Kidney tubule cell (primary cell): ENCODE measurements at regions not wholly inside any gene's neighbourhood (a gene's known extent, or its start where the extent isn't known, plus 50 kb on each side); places are given as distances from the start of the nearest gene placed in this dataset.
"Not testable (repeated sequence)": the region's sequence is repeated elsewhere in the genome, so short reads cannot be mapped to it uniquely, and the experiment has no call there.

ENCODE experiments used
- DNase-seq: peaks from one replicate; pipeline ENCODE4 v3.0.0-alpha.2; 2018; ENCODE audit warnings: low spot score

DNA sequence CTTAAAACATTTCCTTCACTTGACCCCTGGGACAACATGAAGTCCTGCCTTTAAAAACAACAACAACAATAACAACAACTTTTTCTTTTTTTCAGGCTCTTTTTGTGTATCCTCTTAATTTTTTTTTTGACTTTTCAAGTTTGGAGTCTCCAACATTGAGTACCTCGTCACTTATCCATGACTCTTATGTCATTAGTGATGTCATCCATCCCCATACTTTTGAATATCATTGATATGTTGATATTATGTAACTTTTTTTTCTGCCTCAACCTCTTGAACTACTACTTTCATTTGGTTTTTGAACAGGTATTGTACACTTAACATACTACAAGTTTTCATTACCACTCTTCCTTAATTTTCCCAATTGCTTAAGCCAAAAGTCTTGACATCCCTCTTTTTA, 143.0 kb upstream of the ATXN7L3B start:
- DNase-seq: no peak

DNA sequence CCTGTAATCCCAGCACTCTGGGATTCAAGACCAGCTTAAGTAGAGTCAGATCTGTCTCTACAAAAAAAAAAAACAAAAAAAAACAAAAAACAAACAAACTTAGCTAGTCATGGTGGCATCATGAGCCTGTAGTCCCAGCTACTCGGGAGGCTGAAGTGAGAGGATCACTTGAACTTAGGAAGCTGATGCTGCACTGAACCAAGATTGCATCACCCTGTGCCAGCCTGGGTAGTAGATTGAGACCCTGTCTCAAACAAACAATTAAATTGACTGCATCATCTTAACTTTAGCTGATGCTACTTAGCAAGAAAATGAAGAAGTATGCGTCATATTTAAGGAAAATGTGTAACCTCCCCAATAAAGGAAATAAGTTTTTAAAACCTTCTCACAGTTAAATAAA, 136.6 kb upstream of the ATXN7L3B start:
- no peak for DNase-seq

- no peak for DNase-seq
Observed at GRCh38 chr12:74401966-74402365, 135.7 kb upstream of the ATXN7L3B start.

- DNase-seq: not testable (repeated sequence)
Observed at GRCh38 chr12:74403221-74403470, 134.5 kb upstream of the ATXN7L3B start.

DNA sequence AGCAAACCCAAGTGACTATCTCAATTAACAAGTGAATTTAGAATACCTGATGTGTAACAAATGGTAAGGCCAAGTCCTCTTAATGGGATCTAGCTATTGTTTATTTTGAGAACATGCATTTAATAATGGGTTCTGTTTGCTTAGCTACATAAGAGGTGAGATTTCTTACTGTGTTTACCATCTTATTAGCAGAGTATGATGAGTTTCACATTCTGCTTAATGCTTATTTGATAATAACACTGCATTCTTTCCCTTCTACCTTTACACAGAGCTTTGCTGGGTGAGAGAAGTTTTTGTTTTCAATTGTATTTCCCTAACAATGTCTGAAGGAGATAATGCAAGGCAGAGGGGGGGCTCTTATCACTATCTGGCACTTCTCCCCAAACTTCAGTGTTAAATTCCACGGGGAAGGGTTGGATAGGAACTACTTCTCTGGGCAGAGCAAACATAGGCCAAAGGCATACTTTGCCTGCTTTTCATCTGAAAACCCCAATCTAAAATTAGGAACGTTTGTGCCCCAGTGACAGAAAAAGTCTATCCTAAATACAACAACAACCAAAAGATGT, 129.0 kb upstream of the ATXN7L3B start:
- no peak for DNase-seq

GRCh38 chr12:74412606-74413230, 124.9 kb upstream of the ATXN7L3B start:
- DNase-seq: peak; percentile 40

GRCh38 chr12:74415633-74416032, 122.0 kb upstream of the ATXN7L3B start:
- DNase-seq: peak; percentile 36

DNA sequence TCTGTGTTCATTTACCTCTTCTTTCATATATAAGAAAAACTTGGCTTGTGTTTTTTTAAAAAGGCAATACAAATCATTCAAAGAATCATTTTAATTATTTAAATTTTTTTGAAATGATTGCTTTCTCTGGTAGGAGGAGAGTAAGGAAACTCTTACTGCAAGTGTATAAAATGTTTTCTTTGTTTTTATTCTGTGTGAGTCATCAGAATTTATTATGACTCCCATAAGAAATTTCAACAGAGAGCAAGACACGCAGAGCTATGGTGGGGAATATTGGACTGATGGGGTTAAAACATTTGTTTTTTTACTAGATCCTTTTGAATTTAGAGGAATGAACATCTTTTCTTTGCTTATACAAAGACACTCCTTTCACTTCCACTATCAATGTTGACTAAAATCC, 119.1 kb upstream of the ATXN7L3B start:
- DNase-seq: no peak

DNA sequence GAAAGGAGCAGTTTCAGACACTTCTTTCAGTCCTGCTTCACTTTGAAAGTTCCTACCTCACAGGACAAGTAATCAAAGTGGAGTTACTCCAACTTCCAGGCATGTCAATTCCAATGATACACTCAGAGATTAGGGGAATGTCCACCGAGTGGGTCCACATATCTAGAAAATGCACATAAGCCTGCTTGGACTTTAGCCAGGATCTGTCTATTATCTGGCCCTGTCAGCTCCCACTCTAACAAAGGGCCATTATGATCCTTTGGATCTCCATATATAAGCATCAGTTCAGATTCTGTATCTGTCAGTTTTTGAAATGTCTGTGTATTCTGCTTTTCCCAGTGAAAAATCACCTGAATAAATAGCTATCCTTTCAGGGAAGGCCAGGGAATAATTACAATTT, 112.9 kb upstream of the ATXN7L3B start:
- DNase-seq: no peak

DNA sequence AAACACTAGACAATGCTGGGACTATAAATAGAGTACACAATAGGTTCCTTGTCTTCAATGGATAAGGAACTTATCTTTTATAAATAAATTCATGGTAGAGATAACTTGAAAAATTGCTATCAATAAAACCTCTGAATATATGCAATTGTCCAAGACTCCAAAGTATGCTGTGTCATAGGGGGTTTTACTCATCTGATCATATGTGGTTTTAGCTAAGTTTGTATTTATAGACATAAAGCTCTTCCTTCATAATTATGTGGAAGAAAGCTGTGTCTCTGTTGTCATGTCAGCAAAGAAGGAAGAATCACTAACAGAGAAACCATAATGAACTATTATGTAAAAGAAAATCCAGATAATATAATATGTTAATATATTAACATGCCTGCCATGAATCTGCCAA, 111.5 kb upstream of the ATXN7L3B start:
- DNase-seq: no peak

DNA sequence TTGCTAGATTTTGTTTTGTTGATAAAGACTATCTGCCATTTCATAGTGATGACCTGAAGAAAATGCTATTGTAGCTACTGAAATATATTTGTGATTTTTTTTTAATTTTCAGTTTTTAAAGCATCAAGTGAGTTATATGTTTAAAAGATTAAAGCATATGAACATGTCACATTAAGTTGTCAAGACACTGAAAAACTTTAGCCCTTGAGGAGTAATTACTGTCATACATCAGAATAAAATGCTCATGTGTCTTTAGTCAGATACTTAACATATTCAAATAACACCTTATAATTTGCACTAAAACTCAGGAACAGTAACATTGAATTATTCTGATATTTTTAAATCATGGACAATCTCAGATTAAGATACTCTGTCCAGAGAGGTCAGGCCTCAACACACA, 108.1 kb upstream of the ATXN7L3B start:
- DNase-seq: no peak

GRCh38 chr12:74431801-74432200, 105.8 kb upstream of the ATXN7L3B start:
- peak; percentile 1 for DNase-seq

- DNase-seq: no peak
Observed at GRCh38 chr12:74440469-74440868, 97.2 kb upstream of the ATXN7L3B start.

DNA sequence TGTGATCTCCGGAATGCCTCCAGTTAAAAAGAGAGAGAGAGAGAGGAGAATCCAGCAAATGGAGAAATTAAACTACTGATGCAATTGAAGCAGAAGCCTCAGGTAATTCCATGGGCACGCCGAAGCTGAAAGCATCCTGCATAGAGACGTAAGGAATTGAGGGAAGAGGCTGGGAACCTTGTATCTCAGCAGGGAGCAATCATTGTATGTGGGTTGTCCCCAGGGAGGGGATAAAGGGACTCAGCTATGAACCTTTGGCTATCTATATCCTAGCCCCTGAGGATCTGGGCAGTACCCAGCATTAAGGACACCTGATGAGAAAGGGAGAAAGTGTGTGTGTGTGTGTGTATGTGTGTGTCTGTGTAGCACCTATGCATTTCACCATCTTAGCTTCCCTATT, 95.8 kb upstream of the ATXN7L3B start:
- DNase-seq: no peak

DNA sequence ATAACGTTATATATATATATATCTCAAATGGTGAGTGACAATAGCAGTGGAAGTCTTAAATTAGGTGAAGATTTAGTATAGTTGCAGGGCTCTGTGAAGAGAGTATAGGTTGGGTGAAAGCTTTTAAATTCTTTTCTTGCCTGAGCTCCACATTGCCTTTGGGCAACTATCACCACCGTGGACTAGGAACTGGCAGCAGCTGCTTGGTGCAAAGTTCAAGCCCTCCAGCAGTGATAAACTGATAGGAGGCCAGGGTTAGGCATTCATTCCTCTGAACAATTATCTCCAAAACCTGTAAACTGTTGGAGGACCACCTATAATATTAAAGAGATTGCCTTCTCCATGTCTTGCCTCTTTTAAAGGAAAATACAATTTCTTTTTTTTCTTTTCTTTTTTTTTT, 91.2 kb upstream of the ATXN7L3B start:
- no peak for DNase-seq

- DNase-seq: peak; percentile 53
Observed at GRCh38 chr12:74449872-74450271, 87.8 kb upstream of the ATXN7L3B start.

DNA sequence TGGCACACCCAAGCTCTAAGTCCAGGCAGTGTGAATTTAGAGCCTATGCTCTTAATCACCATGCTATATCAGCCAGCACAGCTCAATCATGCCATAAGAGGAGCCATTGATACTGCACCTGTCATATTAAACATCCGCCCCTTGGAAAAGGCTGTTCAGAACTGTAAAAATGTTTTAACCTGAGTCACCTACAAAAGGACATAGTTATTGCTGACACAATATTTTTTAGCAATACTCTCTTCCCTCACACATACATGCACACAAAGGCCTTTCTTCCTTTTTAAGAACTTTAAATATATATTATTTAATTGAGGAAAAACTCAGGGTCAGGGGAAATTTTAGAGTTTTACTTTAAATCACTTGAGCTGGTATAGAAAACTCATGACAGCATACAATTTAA, 83.5 kb upstream of the ATXN7L3B start:
- DNase-seq: no peak

DNA sequence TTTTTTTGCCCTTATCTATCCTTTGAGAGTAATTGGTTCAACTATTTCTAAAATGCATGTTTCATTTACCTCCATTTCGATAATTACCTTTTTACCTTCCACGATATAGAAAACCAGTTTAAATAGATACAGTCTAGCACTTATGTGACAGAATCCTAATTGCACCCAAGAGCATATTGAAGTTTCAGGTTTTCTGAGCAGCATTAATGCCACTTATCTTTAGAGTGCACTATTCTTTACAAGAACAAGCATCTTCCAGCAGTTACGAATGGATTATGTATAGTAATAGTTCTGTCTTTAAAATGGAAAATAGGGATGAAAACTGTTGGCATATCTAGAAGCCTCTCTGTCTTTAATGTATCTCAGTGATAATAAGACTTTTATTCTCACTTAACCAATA, 82.2 kb upstream of the ATXN7L3B start:
- no peak for DNase-seq

GRCh38 chr12:74456431-74456830, 81.2 kb upstream of the ATXN7L3B start:
- DNase-seq: no peak

GRCh38 chr12:74468401-74468800, 69.2 kb upstream of the ATXN7L3B start:
- DNase-seq: no peak

DNA sequence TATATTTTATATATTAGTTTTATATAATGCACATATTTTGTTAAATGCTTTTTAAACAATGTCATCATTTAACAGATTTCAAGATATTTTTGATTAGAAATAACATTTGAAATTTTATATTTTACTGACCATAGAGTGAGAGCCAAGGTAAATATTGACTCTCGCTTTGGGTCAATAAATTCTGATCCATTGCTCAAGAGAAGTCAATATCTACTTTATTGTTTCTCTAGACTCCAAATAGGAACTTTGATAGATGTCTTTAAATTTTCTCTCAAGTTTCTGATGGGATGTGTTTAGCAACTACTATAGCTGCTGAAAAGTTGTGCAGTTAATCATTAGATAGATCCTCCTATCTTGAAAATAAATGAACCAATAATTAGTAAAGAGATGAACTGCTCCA, 61.4 kb upstream of the ATXN7L3B start:
- no peak for DNase-seq

DNA sequence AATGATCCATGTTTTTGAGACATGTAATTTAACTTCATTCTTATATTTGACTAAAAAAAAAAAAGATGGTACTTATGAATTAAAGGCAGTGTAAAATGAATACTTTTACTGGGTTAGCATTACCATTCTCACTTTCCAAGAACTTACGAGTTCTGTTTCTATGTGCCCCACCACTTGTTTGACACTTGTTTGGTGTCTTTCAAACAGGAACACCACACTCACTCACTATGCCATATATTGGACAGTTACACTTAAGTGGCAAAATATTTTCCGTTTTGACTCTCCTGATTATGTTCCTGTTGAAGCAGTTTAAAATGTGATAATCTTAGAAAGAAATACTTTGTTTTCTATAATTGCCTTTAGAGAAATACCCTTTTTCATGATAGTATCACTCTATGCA, 56.6 kb upstream of the ATXN7L3B start:
- no peak for DNase-seq

DNA sequence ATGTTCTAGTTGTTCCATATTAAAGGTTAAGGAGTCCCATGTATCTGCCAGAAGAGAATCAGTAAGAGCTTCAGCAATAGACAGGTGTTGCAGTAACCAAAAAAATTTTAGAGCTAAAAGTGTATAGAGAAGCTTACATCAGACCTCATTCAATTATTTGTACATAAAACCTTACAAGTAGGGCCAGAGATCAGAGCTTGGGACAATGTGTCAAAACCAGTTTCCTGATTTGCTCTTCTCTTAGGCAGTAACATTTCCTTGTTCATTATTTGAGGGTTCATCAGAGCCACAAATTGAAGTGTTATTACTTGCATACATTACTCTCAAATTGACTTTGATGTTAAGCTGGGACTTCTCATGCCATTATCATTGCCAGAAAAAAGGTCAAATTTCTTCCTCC, 55.5 kb upstream of the ATXN7L3B start:
- no peak for DNase-seq

GRCh38 chr12:74483057-74483456, 54.6 kb upstream of the ATXN7L3B start:
- no peak for DNase-seq
